GM23338 (cell line): ENCODE measurements at regions not wholly inside any gene's neighbourhood (a gene's known extent, or its start where the extent isn't known, plus 50 kb on each side); places are given as distances from the start of the nearest gene placed in this dataset.

Source experiments
- CTCF ChIP-seq, 2 experiments: fragments of 200-600 bp in 1 of 2; sonication (generic) in 1 of 2; conservative IDR thresholded peaks; 2 replicates each; pipeline versions ENCODE4 v1.5.1 to v1.6.1; 2016 to 2017; ENCODE audit warnings: antibody characterized with exemption in 2 of 2, low read depth in 2 of 2, mild to moderate bottlenecking in 2 of 2, moderate library complexity in 1 of 2
- ETS1 ChIP-seq: IDR thresholded peaks from 2 replicates; pipeline ENCODE4 v1.6.1; 2016; ENCODE audit warnings: antibody characterized with exemption
- EZH2 ChIP-seq: fragments of 200-600 bp; sonication (generic); IDR thresholded peaks from one replicate; pipeline ENCODE4 v1.8.0; 2017; ENCODE audit warnings: antibody characterized with exemption, mild to moderate bottlenecking, low read depth; ENCODE audit not compliant: unreplicated experiment
- EZH2phosphoT487 ChIP-seq: fragments of 200-600 bp; sonication (generic); IDR thresholded peaks from one replicate; pipeline ENCODE4 v1.8.1; 2018; ENCODE audit warnings: antibody characterized with exemption; ENCODE audit not compliant: unreplicated experiment
- JUNB ChIP-seq: IDR thresholded peaks from one replicate; pipeline ENCODE4 v1.6.1; 2016; ENCODE audit warnings: antibody characterized with exemption; ENCODE audit not compliant: unreplicated experiment
- POLR2AphosphoS5 ChIP-seq: IDR thresholded peaks from 2 replicates; pipeline ENCODE4 v1.6.1; 2016; ENCODE audit warnings: antibody characterized with exemption, low read depth
- REST ChIP-seq: IDR thresholded peaks from one replicate; pipeline ENCODE4 v1.6.1; 2018; ENCODE audit warnings: antibody characterized with exemption; ENCODE audit not compliant: unreplicated experiment
- STAT1 ChIP-seq: IDR thresholded peaks from one replicate; pipeline ENCODE4 v1.6.1; 2016; ENCODE audit warnings: antibody characterized with exemption; ENCODE audit not compliant: unreplicated experiment

- no peak for TF ChIP-seq STAT1
- no peak for TF ChIP-seq CTCF (conservative IDR thresholded peaks at IDR 0.05; ENCODE audit: low read depth in 2 of 2)
- no peak for TF ChIP-seq EZH2phosphoT487
- no peak for TF ChIP-seq EZH2
- no peak for TF ChIP-seq POLR2AphosphoS5
- TF ChIP-seq REST = no peak
- TF ChIP-seq ETS1 = no peak
- TF ChIP-seq JUNB = no peak
Measured at GRCh38 chr5:111645303-111645838, 111.6 kb downstream of the NREP start.
